IPS DF 4.7 (cell line): ENCODE measurements at regions not wholly inside any gene's neighbourhood (a gene's known extent, or its start where the extent isn't known, plus 50 kb on each side); places are given as distances from the start of the nearest gene placed in this dataset.
A peak's percentile ranks its signal among the peaks of the same experiment; 100 is the strongest.
"Not testable (repeated sequence)": the region's sequence is repeated elsewhere in the genome, so short reads cannot be mapped to it uniquely, and the experiment has no call there.

ENCODE experiments used
- DNase-seq: peaks from one replicate; pipeline ENCODE4 v3.0.0-alpha.2; 2013; ENCODE audit warnings: low spot score; ENCODE audit errors: extremely low read depth

- not testable (repeated sequence) for DNase-seq
Observed at GRCh38 chr1:161454865-161455707, 50.2 kb upstream of the FCGR2A start.

- DNase-seq: not testable (repeated sequence)
Observed at GRCh38 chr1:161453950-161454864, 51.0 kb upstream of the FCGR2A start.

- not testable (repeated sequence) for DNase-seq
Observed at GRCh38 chr1:161451698-161452348, 53.4 kb upstream of the FCGR2A start.

- DNase-seq: not testable (repeated sequence)
Observed at GRCh38 chr1:161447760-161448332, 57.4 kb upstream of the FCGR2A start.

- not testable (repeated sequence) for DNase-seq
Observed at GRCh38 chr1:161447040-161447759, 58.1 kb upstream of the FCGR2A start.

GRCh38 chr1:161444725-161445124 is 60.5 kb upstream of the FCGR2A start:
- DNase-seq: not testable (repeated sequence)

DNA sequence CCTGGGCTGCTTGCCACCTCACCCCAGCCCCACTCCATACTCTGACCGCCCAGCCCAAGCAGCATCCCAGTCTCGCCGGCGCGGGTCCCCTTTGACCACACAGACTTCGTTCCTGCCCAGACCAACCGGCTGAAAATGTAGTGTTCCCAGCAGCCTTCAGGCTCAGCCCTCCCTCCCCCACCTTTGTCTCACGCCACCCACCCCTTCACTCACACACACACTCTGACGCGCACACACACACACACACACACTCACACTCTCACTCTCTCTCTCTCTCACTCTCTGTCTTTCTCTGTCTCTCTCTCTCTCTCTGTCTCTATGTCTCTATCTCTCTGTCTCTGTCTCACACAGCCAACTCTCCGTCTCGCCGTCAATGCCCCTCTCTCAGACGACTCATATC is 61.0 kb upstream of the FCGR2A start:
- not testable (repeated sequence) for DNase-seq

GRCh38 chr1:161440312-161440894 is 64.9 kb upstream of the FCGR2A start:
- no peak for DNase-seq

GRCh38 chr1:161439280-161440232 is 65.7 kb upstream of the FCGR2A start:
- no peak for DNase-seq

- DNase-seq: not testable (repeated sequence)
Observed at GRCh38 chr1:161433191-161433590, 65.5 kb upstream of the CFAP126 start.

DNA sequence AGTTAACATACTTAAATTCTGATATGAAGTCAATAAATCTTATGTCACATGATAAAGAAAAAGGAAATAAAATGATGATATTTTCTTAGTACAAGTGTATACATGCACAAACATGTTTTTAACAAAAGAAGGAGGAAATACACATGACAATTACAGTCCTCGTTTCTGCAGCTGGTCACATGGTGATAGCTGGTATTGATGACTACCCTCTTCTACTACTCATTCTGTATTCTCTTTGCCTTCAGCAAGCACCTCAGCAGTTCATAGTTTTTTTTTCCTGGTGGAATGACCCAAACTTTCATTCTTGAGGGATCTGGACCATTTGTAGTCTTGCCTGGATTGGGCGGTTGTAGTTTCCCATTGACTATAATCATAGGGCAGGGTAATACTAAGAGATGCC is 64.4 kb upstream of the CFAP126 start:
- no peak for DNase-seq

- peak; percentile 58 for DNase-seq
Observed at GRCh38 chr1:161427733-161428516, 60.2 kb upstream of the CFAP126 start.

DNA sequence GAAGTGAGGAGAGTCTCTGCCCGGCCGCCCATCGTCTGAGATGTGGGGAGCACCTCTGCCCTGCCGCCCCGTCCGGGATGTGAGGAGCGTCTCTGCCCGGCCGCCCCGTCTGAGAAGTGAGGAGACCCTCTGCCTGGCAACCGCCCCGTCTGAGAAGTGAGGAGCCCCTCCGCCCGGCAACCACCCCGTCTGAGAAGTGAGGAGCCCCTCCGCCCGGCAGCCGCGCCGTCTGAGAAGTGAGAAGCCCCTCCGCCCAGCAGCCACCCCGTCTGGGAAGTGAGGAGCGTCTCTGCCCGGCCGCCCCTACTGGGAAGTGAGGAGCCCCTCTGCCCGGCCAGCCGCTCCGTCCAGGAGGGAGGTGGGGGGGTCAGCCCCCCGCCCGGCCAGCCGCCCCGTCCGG is 55.2 kb upstream of the CFAP126 start:
- not testable (repeated sequence) for DNase-seq

DNA sequence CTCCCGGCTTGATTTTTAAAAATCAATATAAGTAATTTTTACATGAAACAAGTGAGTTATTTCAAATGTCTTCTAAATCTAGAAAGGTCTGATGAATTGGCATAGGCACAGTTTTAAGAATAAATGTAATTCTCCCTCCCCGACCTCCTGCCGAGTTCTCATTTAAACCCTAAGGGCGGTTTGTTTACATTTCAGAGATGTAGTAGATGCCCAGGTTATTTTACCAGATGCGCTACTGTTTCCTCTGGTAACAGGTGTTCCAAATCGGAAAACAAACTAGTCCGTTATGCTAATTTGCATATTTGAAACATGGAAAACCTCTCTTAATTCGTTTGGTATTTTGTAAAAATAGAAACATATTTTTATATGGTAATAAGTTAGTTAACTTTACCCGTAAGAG is 53.8 kb upstream of the CFAP126 start:
- no peak for DNase-seq

GRCh38 chr1:161420763-161421455 is 53.2 kb upstream of the CFAP126 start:
- no peak for DNase-seq

DNA sequence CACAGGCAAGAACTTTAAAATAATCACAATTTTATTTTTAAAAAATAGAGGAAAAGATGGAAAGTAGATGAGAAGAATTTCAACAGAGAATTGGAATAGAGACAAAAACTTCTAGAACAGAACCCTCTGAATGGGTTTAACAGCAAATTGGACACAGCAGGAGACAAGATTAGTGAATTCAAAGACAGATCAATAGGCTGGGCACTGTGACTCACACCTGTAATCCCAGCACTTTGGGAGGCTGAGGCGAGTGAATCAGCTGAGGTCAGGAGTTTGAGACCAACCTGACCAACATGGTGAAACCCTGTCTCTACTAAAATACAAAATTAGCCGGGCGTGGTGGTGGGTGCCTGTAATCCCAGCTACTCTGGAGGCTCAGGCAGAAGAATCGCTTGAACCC is 49.9 kb upstream of the CFAP126 start:
- DNase-seq: not testable (repeated sequence)
